Cardiac fibroblast (primary cell): ENCODE measurements at regions not wholly inside any gene's neighbourhood (a gene's known extent, or its start where the extent isn't known, plus 50 kb on each side); places are given as distances from the start of the nearest gene placed in this dataset.

Source experiments
- DNase-seq, 2 donors: peaks; one replicate each; pipeline versions ENCODE4 v3.0.0 to v3.0.0-alpha.2; 2010; ENCODE audit warnings: low read depth in 2 of 2
- H3K4me3 ChIP-seq, 2 donors: replicated peaks in 1 of 2; 1 replicate in 1 of 2; 2 replicates in 1 of 2; pipeline ENCODE4 v1.5.1; 2011; ENCODE audit warnings: low read depth in 2 of 2, low read length in 2 of 2, mild to moderate bottlenecking in 2 of 2, moderate library complexity in 1 of 2
- CTCF ChIP-seq: IDR thresholded peaks from one replicate; pipeline ENCODE4 v1.5.1; 2011; ENCODE audit warnings: low read depth, mild to moderate bottlenecking, low read length, inconsistent platforms

GRCh38 chr20:19807946-19808330 is 49.9 kb downstream of the RIN2 start:
- H3K4me3 ChIP-seq = no peak overlapping the region
- TF ChIP-seq CTCF = no peak
- DNase-seq = no peak

- TF ChIP-seq CTCF = no peak
- no peak overlapping the region for H3K4me3 ChIP-seq
- DNase-seq = no peak
Measured at GRCh38 chr20:19808498-19808897, 50.4 kb downstream of the RIN2 start.

- no peak for TF ChIP-seq CTCF
- H3K4me3 ChIP-seq = no peak overlapping the region
Measured at GRCh38 chr20:19809505-19809904, 51.4 kb downstream of the RIN2 start.

GRCh38 chr20:19811231-19811630 is 53.2 kb downstream of the RIN2 start:
- TF ChIP-seq CTCF = no peak
- H3K4me3 ChIP-seq = no peak overlapping the region
- no peak for DNase-seq

More at GRCh38 chr20:19809505-19809904, 51.4 kb downstream of the RIN2 start:
- DNase-seq = no peak

- DNase-seq = peak in 1 of 2 donors; percentile 25
- no peak for TF ChIP-seq CTCF
Measured at GRCh38 chr20:19812056-19812455, 54.0 kb downstream of the RIN2 start.

GRCh38 chr20:19812696-19813095 is 54.6 kb downstream of the RIN2 start:
- DNase-seq = peak in 1 of 2 donors; percentile 69

More at GRCh38 chr20:19812056-19812455, 54.0 kb downstream of the RIN2 start:
- no peak overlapping the region for H3K4me3 ChIP-seq

More at GRCh38 chr20:19812696-19813095, 54.6 kb downstream of the RIN2 start:
- H3K4me3 ChIP-seq = no peak overlapping the region
- no peak for TF ChIP-seq CTCF
